Fibroblast of the aortic adventitia (primary cell): ENCODE measurements at regions not wholly inside any gene's neighbourhood (a gene's known extent, or its start where the extent isn't known, plus 50 kb on each side); places are given as distances from the start of the nearest gene placed in this dataset.

Experiments used
- DNase-seq: peaks from one replicate; pipeline ENCODE4 v3.0.0-alpha.2; 2010; ENCODE audit warnings: low read depth
- H3K4me3 ChIP-seq: 2 replicates; pipeline ENCODE4 v1.5.1; 2011; ENCODE audit warnings: low read depth, mild to moderate bottlenecking, control low read depth, low read length, moderate library complexity
- CTCF ChIP-seq: IDR thresholded peaks from 2 replicates; pipeline ENCODE4 v1.5.1; 2011; ENCODE audit warnings: mild to moderate bottlenecking, low read length, control low read depth, inconsistent platforms; ENCODE audit not compliant: insufficient read depth

- TF ChIP-seq CTCF, result no peak
- DNase-seq, result no peak
- H3K4me3 ChIP-seq, result no peak overlapping the region
These were observed 259.8 kb upstream of the PROX1 start for GRCh38 chr1:213727853-213728592.

GRCh38 chr1:213728593-213729536 is 258.9 kb upstream of the PROX1 start:
- TF ChIP-seq CTCF, result no peak
- DNase-seq, result no peak
- no peak overlapping the region for H3K4me3 ChIP-seq

GRCh38 chr1:213733705-213734104 is 254.1 kb upstream of the PROX1 start:
- H3K4me3 ChIP-seq, result no peak overlapping the region
- DNase-seq, result no peak
- TF ChIP-seq CTCF, result no peak

- DNase-seq, result no peak
- H3K4me3 ChIP-seq, result no peak overlapping the region
- no peak for TF ChIP-seq CTCF
These were observed 250.3 kb upstream of the PROX1 start for GRCh38 chr1:213737398-213738035.

GRCh38 chr1:213738658-213739057 is 249.1 kb upstream of the PROX1 start:
- no peak for DNase-seq
- no peak overlapping the region for H3K4me3 ChIP-seq
- TF ChIP-seq CTCF, result no peak

- H3K4me3 ChIP-seq, result no peak overlapping the region
- TF ChIP-seq CTCF, result no peak
- no peak for DNase-seq
These were observed 244.8 kb upstream of the PROX1 start for GRCh38 chr1:213742992-213743391.
